ENCODE measurements at regions not wholly inside any gene's neighbourhood (a gene's known extent, or its start where the extent isn't known, plus 50 kb on each side); places are given as distances from the start of the nearest gene placed in this dataset.

DNA sequence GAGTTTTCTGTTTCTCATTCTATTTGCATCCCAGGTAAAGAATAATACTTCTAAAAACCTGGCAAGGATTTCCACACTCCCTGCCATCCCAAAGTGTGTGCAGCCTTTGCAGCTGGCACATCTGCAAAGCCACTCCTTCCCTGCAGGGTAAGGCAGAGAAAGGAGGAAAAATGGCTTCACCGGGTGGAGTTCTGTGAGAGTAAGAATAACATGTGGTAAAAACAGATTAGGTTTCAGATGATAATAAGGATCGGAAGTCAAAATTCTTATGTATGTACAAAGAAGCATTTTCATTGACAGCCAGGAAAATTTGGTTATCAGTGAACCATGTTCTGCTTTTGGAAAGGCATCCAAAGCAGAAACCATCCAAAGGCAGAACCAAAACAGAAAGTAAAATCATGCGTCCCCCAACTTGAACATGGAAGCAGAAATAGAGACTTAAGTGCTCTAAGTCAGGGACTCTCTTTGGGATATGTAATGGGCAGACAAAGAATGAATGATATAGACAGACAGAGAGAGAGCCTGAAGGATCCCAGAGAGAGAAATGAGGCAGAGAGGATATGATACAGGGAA lies 192.6 kb upstream of the CCDC196 start:
- DNase-seq (ENCODE audit: extremely low read depth, low read depth) = no peak
- TF ChIP-seq CTCF (IDR thresholded peaks at IDR 0.05; ENCODE audit: low read depth, low read length) = no peak

DNA sequence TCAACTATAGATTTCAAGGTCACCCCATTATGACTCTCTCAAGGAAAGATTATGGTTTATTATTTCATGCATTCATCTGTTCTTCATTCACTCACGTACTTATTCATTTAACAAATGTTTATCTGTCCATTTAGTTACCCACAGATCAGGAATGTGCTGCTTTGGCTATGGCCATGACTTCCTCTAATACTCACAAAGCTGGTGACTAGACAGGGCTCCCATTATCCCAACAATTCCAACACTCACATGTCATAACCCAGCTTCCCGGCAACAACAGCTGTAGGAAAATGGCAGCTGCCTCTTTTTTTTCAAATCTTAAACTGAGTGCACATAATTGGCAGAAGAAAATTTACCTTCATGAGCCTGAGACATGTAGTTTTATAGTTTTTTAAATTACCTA lies 190.8 kb upstream of the CCDC196 start:
- TF ChIP-seq CTCF (IDR thresholded peaks at IDR 0.05; ENCODE audit: low read depth, low read length) = no peak
- DNase-seq (ENCODE audit: extremely low read depth, low read depth) = no peak

- DNase-seq (ENCODE audit: extremely low read depth, low read depth) = no peak
- no peak for TF ChIP-seq CTCF (IDR thresholded peaks at IDR 0.05; ENCODE audit: low read depth, low read length)
These were observed 185.3 kb upstream of the CCDC196 start for GRCh38 chr14:66300886-66301285.

- no peak for DNase-seq (ENCODE audit: extremely low read depth, low read depth)
- no peak for TF ChIP-seq CTCF (IDR thresholded peaks at IDR 0.05; ENCODE audit: low read depth, low read length)
These were observed 180.1 kb upstream of the CCDC196 start for GRCh38 chr14:66306101-66306500.

- TF ChIP-seq CTCF (IDR thresholded peaks at IDR 0.05; ENCODE audit: low read depth, low read length) = no peak
- DNase-seq (ENCODE audit: extremely low read depth, low read depth) = no peak
These were observed 175.1 kb upstream of the CCDC196 start for GRCh38 chr14:66311058-66311457.

DNA sequence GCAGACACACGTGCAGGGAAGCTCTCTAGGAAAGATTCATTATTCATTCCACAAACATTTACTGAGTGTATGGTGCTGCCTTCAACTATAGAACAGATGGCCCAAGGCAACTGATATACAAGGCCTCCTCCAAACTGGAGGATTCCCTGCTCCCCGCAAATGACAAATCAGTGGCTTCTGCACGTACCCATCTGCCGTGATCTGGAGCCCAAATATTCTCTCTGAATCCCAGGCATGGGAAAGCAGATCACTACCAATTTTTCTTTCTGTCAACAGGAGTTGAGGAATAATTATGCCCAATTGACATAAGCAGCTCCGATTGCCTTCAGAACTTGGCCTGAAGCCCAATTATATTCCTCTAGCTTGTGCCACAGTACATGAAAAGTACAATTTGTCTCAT lies 174.2 kb upstream of the CCDC196 start:
- no peak for TF ChIP-seq CTCF (IDR thresholded peaks at IDR 0.05; ENCODE audit: low read depth, low read length)
- DNase-seq (ENCODE audit: extremely low read depth, low read depth) = no peak

DNA sequence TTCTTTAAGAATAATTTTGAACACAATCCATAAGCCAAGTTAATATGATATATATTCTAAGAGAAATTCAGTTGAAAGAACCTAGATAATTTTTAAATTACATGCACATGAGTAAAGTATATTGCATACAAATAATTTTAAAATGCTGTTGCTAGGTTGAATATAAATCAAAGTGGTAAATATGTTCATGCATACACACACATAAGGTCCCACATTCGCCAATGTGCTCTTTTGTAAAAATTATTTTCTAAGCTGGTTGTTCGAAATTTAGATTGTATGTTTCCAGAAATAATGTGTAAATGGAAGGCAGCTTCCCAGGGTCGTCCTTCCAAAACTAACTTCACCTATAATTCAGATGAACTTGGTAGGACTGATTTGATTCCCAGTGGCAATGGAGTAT lies 173.7 kb upstream of the CCDC196 start:
- TF ChIP-seq CTCF (IDR thresholded peaks at IDR 0.05; ENCODE audit: low read depth, low read length) = no peak
- DNase-seq (ENCODE audit: extremely low read depth, low read depth) = no peak

Data from AG09319 (cell line).